ENCODE measurements at regions not wholly inside any gene's neighbourhood (a gene's known extent, or its start where the extent isn't known, plus 50 kb on each side); places are given as distances from the start of the nearest gene placed in this dataset.

GRCh38 chr4:157996061-157997028 is 176.5 kb downstream of the GASK1B start:
- TF ChIP-seq POLR2AphosphoS5 (IDR thresholded peaks at IDR 0.05): no peak
- TF ChIP-seq, protein P1, sequence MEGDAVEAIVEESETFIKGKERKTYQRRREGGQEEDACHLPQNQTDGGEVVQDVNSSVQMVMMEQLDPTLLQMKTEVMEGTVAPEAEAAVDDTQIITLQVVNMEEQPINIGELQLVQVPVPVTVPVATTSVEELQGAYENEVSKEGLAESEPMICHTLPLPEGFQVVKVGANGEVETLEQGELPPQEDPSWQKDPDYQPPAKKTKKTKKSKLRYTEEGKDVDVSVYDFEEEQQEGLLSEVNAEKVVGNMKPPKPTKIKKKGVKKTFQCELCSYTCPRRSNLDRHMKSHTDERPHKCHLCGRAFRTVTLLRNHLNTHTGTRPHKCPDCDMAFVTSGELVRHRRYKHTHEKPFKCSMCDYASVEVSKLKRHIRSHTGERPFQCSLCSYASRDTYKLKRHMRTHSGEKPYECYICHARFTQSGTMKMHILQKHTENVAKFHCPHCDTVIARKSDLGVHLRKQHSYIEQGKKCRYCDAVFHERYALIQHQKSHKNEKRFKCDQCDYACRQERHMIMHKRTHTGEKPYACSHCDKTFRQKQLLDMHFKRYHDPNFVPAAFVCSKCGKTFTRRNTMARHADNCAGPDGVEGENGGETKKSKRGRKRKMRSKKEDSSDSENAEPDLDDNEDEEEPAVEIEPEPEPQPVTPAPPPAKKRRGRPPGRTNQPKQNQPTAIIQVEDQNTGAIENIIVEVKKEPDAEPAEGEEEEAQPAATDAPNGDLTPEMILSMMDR (IDR thresholded peaks at IDR 0.05): no peak

All from sigmoid colon (tissue), 4 donors.